ENCODE measurements at regions not wholly inside any gene's neighbourhood (a gene's known extent, or its start where the extent isn't known, plus 50 kb on each side); places are given as distances from the start of the nearest gene placed in this dataset.

- no peak for TF ChIP-seq CTCF (IDR thresholded peaks at IDR 0.05; ENCODE audit: low read depth, low read length, missing control alignments)
- no peak overlapping the region for H3K4me3 ChIP-seq (ENCODE audit: low read depth, low read length)
- no peak for DNase-seq (ENCODE audit: low read depth)
These were observed 993.7 kb downstream of the EFNA5 start for GRCh38 chr5:106677057-106677456.

- H3K4me3 ChIP-seq (ENCODE audit: low read depth, low read length) = no peak overlapping the region
- TF ChIP-seq CTCF (IDR thresholded peaks at IDR 0.05; ENCODE audit: low read depth, low read length, missing control alignments) = no peak
- DNase-seq (ENCODE audit: low read depth) = no peak
These were observed 995.0 kb downstream of the EFNA5 start for GRCh38 chr5:106675687-106676086.

GRCh38 chr5:106673941-106674340, 996.8 kb downstream of the EFNA5 start:
- DNase-seq (ENCODE audit: low read depth) = no peak
- H3K4me3 ChIP-seq (ENCODE audit: low read depth, low read length) = no peak overlapping the region
- TF ChIP-seq CTCF (IDR thresholded peaks at IDR 0.05; ENCODE audit: low read depth, low read length, missing control alignments) = no peak

- H3K4me3 ChIP-seq (ENCODE audit: low read depth, low read length) = no peak overlapping the region
- DNase-seq (ENCODE audit: low read depth) = no peak
- TF ChIP-seq CTCF (IDR thresholded peaks at IDR 0.05; ENCODE audit: low read depth, low read length, missing control alignments) = no peak
These were observed 1008.9 kb downstream of the EFNA5 start for GRCh38 chr5:106661866-106662265.

- TF ChIP-seq CTCF (IDR thresholded peaks at IDR 0.05; ENCODE audit: low read depth, low read length, missing control alignments) = no peak
These were observed 1010.1 kb downstream of the EFNA5 start for GRCh38 chr5:106660681-106661080.

GRCh38 chr5:106658150-106658549, 1012.6 kb downstream of the EFNA5 start:
- H3K4me3 ChIP-seq (ENCODE audit: low read depth, low read length) = no peak overlapping the region
- no peak for DNase-seq (ENCODE audit: low read depth)
- no peak for TF ChIP-seq CTCF (IDR thresholded peaks at IDR 0.05; ENCODE audit: low read depth, low read length, missing control alignments)

More at GRCh38 chr5:106660681-106661080, 1010.1 kb downstream of the EFNA5 start:
- H3K4me3 ChIP-seq (ENCODE audit: low read depth, low read length) = no peak overlapping the region
- DNase-seq (ENCODE audit: low read depth) = no peak

- TF ChIP-seq CTCF (IDR thresholded peaks at IDR 0.05; ENCODE audit: low read depth, low read length, missing control alignments) = no peak
- no peak overlapping the region for H3K4me3 ChIP-seq (ENCODE audit: low read depth, low read length)
- no peak for DNase-seq (ENCODE audit: low read depth)
These were observed 1013.9 kb downstream of the EFNA5 start for GRCh38 chr5:106656821-106657220.

Measured in GM12864 (cell line).